ENCODE measurements at regions not wholly inside any gene's neighbourhood (a gene's known extent, or its start where the extent isn't known, plus 50 kb on each side); places are given as distances from the start of the nearest gene placed in this dataset.

- DNase-seq (ENCODE audit: low read depth, low spot score) = no peak
- no peak overlapping the region for H3K4me3 ChIP-seq (ENCODE audit: low read depth, low read length)
- TF ChIP-seq CTCF (IDR thresholded peaks at IDR 0.05; ENCODE audit: low read depth, low read length) = no peak
- in situ Hi-C loops (cut with HindIII; ENCODE audit: low sequenced_read_pairs) = no loop called here
Measured at GRCh38 chr5:2303431-2304100, 420.8 kb upstream of the IRX4 start.

- in situ Hi-C loops (cut with HindIII; ENCODE audit: low sequenced_read_pairs) = no loop called here
- TF ChIP-seq CTCF (IDR thresholded peaks at IDR 0.05; ENCODE audit: low read depth, low read length) = no peak
- no peak overlapping the region for H3K4me3 ChIP-seq (ENCODE audit: low read depth, low read length)
- DNase-seq (ENCODE audit: low read depth, low spot score) = no peak
Measured at GRCh38 chr5:2302169-2302568, 419.4 kb upstream of the IRX4 start.

- DNase-seq (ENCODE audit: low read depth, low spot score) = no peak
- no peak for TF ChIP-seq CTCF (IDR thresholded peaks at IDR 0.05; ENCODE audit: low read depth, low read length)
- in situ Hi-C loops (cut with HindIII; ENCODE audit: low sequenced_read_pairs) = no loop called here
- no peak overlapping the region for H3K4me3 ChIP-seq (ENCODE audit: low read depth, low read length)
Measured at GRCh38 chr5:2300861-2301574, 418.3 kb upstream of the IRX4 start.

- no peak overlapping the region for H3K4me3 ChIP-seq (ENCODE audit: low read depth, low read length)
- TF ChIP-seq CTCF (IDR thresholded peaks at IDR 0.05; ENCODE audit: low read depth, low read length) = no peak
- DNase-seq (ENCODE audit: low read depth, low spot score) = no peak
- in situ Hi-C loops (cut with HindIII; ENCODE audit: low sequenced_read_pairs) = no loop called here
Measured at GRCh38 chr5:2300421-2300820, 417.7 kb upstream of the IRX4 start.

- DNase-seq (ENCODE audit: low read depth, low spot score) = no peak
- in situ Hi-C loops (cut with HindIII; ENCODE audit: low sequenced_read_pairs) = no loop called here
- no peak for TF ChIP-seq CTCF (IDR thresholded peaks at IDR 0.05; ENCODE audit: low read depth, low read length)
- no peak overlapping the region for H3K4me3 ChIP-seq (ENCODE audit: low read depth, low read length)
Measured at GRCh38 chr5:2299388-2300220, 416.9 kb upstream of the IRX4 start.

GRCh38 chr5:2298781-2299180 is 416.1 kb upstream of the IRX4 start:
- no peak overlapping the region for H3K4me3 ChIP-seq (ENCODE audit: low read depth, low read length)
- TF ChIP-seq CTCF (IDR thresholded peaks at IDR 0.05; ENCODE audit: low read depth, low read length) = no peak
- in situ Hi-C loops (cut with HindIII; ENCODE audit: low sequenced_read_pairs) = no loop called here
- no peak for DNase-seq (ENCODE audit: low read depth, low spot score)

Data from astrocyte of the spinal cord (primary cell).